Nephron (organoid): ENCODE measurements at regions not wholly inside any gene's neighbourhood (a gene's known extent, or its start where the extent isn't known, plus 50 kb on each side); places are given as distances from the start of the nearest gene placed in this dataset.

Experiments
- H3K27ac Mint-ChIP-seq, 3 experiments: 2 replicates each; pipeline ENCODE4 v1.8.0; 2020; ENCODE audit warnings: mixed read lengths in 3 of 3, mild to moderate bottlenecking in 2 of 3, moderate library complexity in 1 of 3
- H3K27me3 Mint-ChIP-seq: 2 replicates; pipeline ENCODE4 v1.8.0; 2021; ENCODE audit warnings: low read depth, mild to moderate bottlenecking, moderate library complexity, mixed read lengths
- H3K36me3 Mint-ChIP-seq: 2 replicates; pipeline ENCODE4 v1.8.0; 2020; ENCODE audit warnings: low read depth, mixed read lengths
- H3K4me1 Mint-ChIP-seq: 2 replicates; pipeline ENCODE4 v1.8.0; 2020; ENCODE audit warnings: mixed read lengths
- H3K4me3 Mint-ChIP-seq, 3 experiments: 2 replicates each; pipeline ENCODE4 v1.8.0; 2020; ENCODE audit warnings: mild to moderate bottlenecking in 3 of 3, mixed read lengths in 3 of 3, moderate library complexity in 2 of 3
- H3K9me3 Mint-ChIP-seq: 2 replicates; pipeline ENCODE4 v1.8.0; 2020; ENCODE audit warnings: mixed read lengths
- TF ChIP-seq, protein P1 (sequence below), 3 experiments: fragments of 200-600 bp; sonication (generic); IDR thresholded peaks; one replicate each; pipeline ENCODE4 v1.5.0; 2021; ENCODE audit warnings: antibody characterized with exemption in 3 of 3; ENCODE audit not compliant: unreplicated experiment in 3 of 3

DNA sequence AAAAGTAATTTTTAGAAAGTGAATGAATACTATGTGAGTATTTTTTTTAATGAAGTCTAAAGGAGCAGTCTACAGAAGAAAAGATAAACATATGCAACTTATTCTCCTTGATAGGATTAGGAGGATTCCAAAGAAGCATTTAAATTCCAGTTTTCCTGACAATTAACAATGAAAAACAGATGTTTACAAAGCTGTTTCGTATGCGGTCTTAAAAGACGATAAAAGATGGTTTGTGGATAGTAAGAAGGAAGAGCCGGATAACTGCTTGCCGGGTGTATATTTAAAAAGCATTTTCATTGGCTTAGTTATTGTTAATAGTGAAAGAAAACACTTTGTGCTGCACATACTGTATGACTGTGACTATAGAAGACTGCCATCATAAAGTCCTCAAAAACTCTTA lies 120.0 kb upstream of the C11orf58 start:
- Mint-ChIP-seq H3K27me3 (peaks cover 5% of the 10 kb centered on the region), H3K4me1 (no peaks in the 10 kb centered on the region)

DNA sequence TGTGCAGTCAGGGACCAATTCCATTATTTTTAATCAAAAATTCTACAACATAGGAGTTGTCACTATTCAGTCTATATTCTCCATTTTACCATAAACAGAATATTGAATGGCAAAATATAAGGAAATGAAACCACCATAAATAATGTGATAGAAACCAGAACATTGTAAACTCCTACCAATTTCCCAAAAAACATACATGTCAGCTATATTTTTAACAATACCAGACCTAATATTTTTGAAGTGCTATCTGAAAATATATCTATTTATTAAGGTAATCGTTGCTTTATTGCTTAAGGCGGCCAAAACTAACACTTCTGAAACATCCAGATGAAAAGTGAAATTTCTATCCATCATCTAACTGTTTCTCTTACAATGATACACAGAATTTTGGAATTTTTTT lies 123.0 kb upstream of the C11orf58 start:
- TF ChIP-seq, protein P1, sequence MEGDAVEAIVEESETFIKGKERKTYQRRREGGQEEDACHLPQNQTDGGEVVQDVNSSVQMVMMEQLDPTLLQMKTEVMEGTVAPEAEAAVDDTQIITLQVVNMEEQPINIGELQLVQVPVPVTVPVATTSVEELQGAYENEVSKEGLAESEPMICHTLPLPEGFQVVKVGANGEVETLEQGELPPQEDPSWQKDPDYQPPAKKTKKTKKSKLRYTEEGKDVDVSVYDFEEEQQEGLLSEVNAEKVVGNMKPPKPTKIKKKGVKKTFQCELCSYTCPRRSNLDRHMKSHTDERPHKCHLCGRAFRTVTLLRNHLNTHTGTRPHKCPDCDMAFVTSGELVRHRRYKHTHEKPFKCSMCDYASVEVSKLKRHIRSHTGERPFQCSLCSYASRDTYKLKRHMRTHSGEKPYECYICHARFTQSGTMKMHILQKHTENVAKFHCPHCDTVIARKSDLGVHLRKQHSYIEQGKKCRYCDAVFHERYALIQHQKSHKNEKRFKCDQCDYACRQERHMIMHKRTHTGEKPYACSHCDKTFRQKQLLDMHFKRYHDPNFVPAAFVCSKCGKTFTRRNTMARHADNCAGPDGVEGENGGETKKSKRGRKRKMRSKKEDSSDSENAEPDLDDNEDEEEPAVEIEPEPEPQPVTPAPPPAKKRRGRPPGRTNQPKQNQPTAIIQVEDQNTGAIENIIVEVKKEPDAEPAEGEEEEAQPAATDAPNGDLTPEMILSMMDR (IDR thresholded peaks at IDR 0.05; ENCODE audit: unreplicated experiment in 3 of 3) = no peak
- H3K4me1 Mint-ChIP-seq = peaks cover 19% of the 10 kb centered on the region
- H3K27me3 Mint-ChIP-seq = peaks cover 5% of the 10 kb centered on the region
- H3K36me3 Mint-ChIP-seq = no peaks in the 10 kb centered on the region
- H3K4me3 Mint-ChIP-seq = peak overlapping the region in 1 of 3 experiments; percentile 36
- no peak overlapping the region for H3K27ac Mint-ChIP-seq
- H3K9me3 Mint-ChIP-seq = no peaks in the 10 kb centered on the region

More for the DNA sequence above, 120.0 kb upstream of the C11orf58 start:
- TF ChIP-seq, protein P1 (IDR thresholded peaks at IDR 0.05; ENCODE audit: unreplicated experiment in 3 of 3) = no peak
- Mint-ChIP-seq H3K4me3 (no peak overlapping the region), H3K9me3 (peaks cover 10% of the 10 kb centered on the region), H3K27ac (no peak overlapping the region), H3K36me3 (no peaks in the 10 kb centered on the region)

DNA sequence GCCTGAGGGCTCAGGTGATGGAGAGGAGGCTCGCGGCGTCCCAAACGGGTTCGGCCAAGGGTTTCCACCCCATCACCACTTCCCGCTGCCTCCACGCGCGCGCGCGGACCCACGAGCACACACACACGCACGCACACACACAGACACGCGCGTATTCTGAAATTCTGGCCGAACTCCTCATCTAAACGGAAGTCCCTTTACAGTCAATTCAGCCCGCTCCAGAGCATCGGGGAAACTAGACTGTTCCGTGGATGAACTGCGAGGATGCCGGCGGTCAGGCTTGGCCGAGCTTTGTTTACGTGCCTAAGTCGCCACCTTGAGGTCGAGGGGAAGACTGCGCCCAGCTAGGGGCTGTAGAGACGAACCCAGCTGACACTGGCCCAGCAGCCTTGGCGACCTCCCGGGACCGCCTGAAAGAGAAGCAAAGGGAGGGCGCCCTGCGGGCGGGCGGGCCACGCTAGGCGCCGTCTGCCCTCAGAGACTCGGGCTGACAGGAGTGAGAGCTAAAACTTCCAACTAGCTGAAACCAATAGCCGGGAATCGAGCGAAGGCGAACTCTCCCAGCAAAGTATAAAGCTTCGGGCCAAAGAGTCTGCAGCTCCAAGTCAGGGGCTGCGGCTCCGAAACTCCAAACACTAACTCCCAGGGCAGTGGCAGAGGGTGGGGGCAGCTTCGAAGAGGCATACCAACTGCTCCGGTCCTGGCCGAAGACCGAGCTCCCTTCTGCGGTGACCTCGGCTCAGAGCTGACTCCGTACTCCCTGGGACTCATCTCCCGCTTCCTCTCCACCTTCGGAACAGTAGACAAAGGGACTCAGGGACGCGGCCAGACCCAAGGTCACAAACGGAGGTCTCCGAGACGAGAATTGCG lies 124.7 kb upstream of the C11orf58 start:
- no peaks in the 10 kb centered on the region for H3K9me3 Mint-ChIP-seq
- H3K4me3 Mint-ChIP-seq = peak overlapping the region; percentile 81 to 91 (median 89)
- TF ChIP-seq, protein P1 (IDR thresholded peaks at IDR 0.05; ENCODE audit: unreplicated experiment in 3 of 3) = peak; percentile 88 to 92 (median 91)
- no peaks in the 10 kb centered on the region for H3K36me3 Mint-ChIP-seq
- peaks cover 19% of the 10 kb centered on the region for H3K4me1 Mint-ChIP-seq
- H3K27me3 Mint-ChIP-seq = peaks cover 5% of the 10 kb centered on the region
- H3K27ac Mint-ChIP-seq = peak overlapping the region; percentile 5 to 58 (median 22)

DNA sequence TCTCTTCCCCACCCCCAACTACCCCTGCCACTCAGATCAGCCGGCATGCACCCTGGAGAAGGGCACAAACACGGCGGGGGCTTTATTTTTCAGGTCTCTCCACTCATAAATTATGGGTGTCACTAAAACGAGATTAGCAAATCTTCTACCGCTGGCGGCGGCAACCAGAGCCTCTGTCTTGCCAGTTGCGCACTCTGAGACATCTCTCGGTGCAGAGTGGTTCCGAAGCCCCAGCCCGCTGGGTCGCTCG lies 125.3 kb upstream of the C11orf58 start:
- Mint-ChIP-seq H3K27ac (peak overlapping the region; percentile 0 to 58 (median 5)), H3K36me3 (no peaks in the 10 kb centered on the region), H3K4me3 (peak overlapping the region; percentile 81 to 91 (median 89)), H3K4me1 (peaks cover 19% of the 10 kb centered on the region), H3K9me3 (no peaks in the 10 kb centered on the region), H3K27me3 (peaks cover 5% of the 10 kb centered on the region)
- TF ChIP-seq, protein P1 (IDR thresholded peaks at IDR 0.05; ENCODE audit: unreplicated experiment in 3 of 3) = no peak

DNA sequence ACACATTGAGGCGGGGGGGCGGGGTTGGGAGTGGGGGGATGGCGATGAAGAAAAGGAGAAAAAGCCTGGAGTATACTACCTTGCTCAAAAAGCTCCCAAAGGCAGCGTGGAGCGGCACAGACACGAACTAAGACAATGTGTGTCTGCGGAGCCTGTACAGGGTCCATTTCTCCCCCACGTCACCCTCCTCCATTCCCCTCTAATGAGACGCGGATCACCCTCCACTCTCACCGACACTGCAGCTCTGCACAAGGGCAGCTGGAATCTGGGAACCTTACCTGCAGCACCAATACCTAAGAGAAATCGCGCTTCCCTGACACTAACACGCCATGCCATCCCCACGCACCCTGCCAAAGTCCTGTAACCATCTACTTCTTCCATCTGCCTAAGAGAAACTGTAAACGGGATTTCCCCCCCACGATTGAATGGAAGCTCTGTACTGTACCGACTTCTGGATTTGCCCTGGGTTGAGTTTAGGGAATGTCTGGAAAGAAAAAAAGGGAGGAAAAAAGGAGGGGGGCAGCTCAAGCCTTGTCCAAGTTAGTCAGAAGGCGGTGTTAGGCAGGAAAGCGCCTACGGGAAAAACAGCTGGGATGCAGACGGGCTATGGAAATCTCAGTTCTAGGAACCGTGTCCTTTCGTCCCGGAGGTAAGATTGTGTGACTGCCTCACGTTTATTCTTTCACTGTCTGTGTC lies 125.7 kb upstream of the C11orf58 start:
- peak overlapping the region; percentile 0 to 15 (median 5) for H3K27ac Mint-ChIP-seq
- H3K27me3 Mint-ChIP-seq = peaks cover 5% of the 10 kb centered on the region
- peak overlapping the region; percentile 81 to 91 (median 89) for H3K4me3 Mint-ChIP-seq
- TF ChIP-seq, protein P1 (IDR thresholded peaks at IDR 0.05; ENCODE audit: unreplicated experiment in 3 of 3) = no peak
- no peaks in the 10 kb centered on the region for H3K36me3 Mint-ChIP-seq
- peaks cover 19% of the 10 kb centered on the region for H3K4me1 Mint-ChIP-seq
- H3K9me3 Mint-ChIP-seq = no peaks in the 10 kb centered on the region
